ENCODE measurements at regions not wholly inside any gene's neighbourhood (a gene's known extent, or its start where the extent isn't known, plus 50 kb on each side); places are given as distances from the start of the nearest gene placed in this dataset.

DNA sequence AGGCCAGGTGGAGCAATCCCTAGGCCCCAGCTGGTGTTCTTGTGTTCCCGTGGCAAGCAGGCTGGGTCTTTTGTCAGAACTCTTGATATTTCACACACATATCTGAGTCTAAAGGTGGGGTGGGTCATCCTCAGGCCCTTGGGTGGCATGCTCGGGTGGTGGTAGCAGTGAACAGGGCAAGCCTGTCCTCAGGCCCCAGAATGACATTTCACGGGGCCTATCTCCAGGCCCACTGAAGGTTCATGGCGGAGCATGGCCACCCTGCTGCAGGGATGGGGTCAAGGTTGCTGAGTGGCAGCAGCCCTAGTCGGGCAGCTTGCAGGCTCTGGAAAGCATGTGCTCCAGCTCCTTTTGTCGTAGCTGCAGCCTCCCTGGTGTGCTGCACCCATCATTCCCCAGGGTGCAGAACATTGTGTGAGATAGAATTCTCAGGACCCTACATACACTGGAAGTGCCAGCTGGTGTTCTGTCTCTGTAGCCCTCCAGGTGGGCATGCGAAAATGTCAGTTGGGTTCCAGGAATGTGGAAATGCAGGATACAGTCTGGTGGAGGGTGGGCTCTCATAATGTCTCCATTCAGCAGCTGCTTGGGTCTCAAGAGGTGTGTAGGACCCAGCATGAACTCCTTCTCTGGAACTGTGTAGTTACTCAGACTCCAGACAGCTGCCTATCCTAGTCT lies 1571.8 kb downstream of the STIM2 start:
- TF ChIP-seq, protein P1, sequence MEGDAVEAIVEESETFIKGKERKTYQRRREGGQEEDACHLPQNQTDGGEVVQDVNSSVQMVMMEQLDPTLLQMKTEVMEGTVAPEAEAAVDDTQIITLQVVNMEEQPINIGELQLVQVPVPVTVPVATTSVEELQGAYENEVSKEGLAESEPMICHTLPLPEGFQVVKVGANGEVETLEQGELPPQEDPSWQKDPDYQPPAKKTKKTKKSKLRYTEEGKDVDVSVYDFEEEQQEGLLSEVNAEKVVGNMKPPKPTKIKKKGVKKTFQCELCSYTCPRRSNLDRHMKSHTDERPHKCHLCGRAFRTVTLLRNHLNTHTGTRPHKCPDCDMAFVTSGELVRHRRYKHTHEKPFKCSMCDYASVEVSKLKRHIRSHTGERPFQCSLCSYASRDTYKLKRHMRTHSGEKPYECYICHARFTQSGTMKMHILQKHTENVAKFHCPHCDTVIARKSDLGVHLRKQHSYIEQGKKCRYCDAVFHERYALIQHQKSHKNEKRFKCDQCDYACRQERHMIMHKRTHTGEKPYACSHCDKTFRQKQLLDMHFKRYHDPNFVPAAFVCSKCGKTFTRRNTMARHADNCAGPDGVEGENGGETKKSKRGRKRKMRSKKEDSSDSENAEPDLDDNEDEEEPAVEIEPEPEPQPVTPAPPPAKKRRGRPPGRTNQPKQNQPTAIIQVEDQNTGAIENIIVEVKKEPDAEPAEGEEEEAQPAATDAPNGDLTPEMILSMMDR (conservative IDR thresholded peaks at IDR 0.05; ENCODE audit: low read depth, low read length), result no peak
- H3K4me3 ChIP-seq (ENCODE audit: low read depth, low read length), result no peak overlapping the region
- no peak for DNase-seq (ENCODE audit: low read depth)

DNA sequence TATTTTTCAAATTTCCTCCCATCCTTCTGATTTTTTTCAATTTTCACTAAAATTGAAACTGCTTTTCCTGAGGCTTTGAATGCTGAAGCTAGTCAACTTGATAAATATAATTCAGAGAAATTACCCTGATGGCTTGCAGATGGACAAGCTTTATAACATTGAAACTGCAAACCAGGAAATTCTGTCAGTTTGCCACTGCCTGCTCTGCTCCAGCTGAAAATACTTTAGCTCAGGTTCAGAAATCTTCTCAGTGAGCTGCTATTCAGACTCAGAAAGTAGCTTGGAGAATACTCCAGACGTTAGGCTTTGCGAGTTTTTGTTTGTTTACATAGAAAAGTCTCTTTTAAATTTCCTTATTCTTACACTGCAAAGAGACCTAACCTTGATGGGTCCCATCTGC lies 1574.7 kb downstream of the STIM2 start:
- no peak for DNase-seq (ENCODE audit: low read depth)
- TF ChIP-seq, protein P1 (conservative IDR thresholded peaks at IDR 0.05; ENCODE audit: low read depth, low read length), result no peak
- no peak overlapping the region for H3K4me3 ChIP-seq (ENCODE audit: low read depth, low read length)

DNA sequence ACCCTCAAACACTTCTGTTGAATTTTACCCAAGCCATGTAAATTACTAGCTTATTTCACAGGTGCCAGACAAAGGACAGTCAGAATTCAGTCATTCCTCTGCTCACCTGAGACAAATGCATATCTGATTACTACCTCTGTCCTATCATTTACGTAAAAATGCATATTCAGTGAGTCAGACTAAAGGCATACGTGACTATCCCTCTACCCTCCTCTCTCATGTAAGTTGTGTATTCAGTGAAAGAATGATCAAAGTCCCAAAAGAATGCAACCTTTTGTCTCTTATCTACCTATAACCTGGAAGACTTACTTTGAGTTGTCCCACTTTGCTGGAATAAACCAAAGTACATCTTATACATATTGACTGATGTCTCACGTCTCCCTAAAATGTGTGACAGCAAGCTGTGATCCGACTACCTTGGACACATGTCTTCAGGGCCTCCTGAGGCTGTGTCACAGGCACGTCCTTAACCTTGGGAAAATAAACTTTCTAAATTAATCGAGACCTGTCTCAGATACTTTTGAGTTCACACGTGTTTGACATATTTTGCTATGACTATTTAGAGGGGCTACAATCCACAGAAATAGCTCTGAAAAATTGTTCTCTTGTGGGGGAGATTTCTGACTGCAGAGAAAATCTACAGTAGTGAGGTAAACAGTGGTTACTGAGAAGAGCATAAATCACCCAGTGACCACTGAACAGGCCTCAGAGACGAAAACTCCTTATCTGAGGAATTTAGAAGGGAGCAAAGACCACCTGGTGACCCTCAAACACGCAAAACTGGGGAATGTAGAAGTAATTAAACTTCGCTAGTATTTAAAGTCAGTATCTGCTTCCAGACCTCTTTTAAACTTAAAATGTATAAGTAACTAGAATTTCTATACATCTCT lies 1575.8 kb downstream of the STIM2 start:
- no peak overlapping the region for H3K4me3 ChIP-seq (ENCODE audit: low read depth, low read length)
- no peak for DNase-seq (ENCODE audit: low read depth)
- TF ChIP-seq, protein P1 (conservative IDR thresholded peaks at IDR 0.05; ENCODE audit: low read depth, low read length), result no peak

DNA sequence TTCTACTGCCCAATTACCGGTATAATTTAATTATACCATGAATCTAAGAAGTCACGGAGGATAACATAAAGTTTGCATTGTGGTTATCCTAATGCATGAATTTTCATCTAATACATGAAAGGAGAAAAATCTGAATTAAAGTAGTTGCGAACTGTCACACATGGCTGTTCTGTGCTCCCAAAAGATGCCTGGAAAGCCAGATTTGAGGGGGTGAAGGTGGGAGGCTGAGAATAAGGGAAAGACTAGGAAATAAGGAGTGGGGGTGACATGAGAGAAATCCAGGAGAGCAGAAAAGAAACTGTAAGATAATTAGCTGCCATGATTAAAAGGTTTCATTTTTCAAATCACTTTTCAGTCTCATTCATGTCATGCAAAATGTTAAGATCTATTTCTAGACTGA lies 1582.7 kb downstream of the STIM2 start:
- TF ChIP-seq, protein P1 (conservative IDR thresholded peaks at IDR 0.05; ENCODE audit: low read depth, low read length), result no peak
- H3K4me3 ChIP-seq (ENCODE audit: low read depth, low read length), result no peak overlapping the region
- DNase-seq (ENCODE audit: low read depth), result no peak

DNA sequence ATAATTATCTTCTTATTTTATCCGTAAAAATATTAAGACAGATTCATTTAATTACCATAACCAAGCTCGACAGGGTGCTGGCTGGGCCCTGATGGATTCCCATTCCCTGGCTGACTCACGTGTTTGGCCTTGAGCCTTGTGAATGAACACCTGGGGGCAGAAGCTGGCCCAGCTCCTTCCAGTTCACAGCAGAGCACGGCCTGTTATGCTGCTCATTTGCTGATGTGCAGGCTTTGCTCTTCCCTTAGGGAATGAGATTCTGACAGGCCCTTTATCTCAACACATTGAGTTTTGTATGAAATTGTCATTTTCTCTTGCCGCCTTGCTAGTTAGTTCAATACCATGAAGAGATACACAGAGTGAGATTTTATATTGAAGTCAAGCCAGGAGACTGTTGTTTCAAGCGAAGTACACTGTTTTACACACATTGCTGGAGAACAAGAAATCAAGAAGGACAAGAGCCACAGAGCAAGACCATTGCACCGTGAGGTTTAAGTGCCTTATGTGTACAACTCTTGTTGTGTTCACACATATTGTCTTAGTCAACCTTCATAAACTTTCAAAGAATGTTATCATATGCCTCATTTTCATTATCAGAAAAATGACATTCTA lies 1583.3 kb downstream of the STIM2 start:
- DNase-seq (ENCODE audit: low read depth), result no peak
- TF ChIP-seq, protein P1 (conservative IDR thresholded peaks at IDR 0.05; ENCODE audit: low read depth, low read length), result no peak

DNA sequence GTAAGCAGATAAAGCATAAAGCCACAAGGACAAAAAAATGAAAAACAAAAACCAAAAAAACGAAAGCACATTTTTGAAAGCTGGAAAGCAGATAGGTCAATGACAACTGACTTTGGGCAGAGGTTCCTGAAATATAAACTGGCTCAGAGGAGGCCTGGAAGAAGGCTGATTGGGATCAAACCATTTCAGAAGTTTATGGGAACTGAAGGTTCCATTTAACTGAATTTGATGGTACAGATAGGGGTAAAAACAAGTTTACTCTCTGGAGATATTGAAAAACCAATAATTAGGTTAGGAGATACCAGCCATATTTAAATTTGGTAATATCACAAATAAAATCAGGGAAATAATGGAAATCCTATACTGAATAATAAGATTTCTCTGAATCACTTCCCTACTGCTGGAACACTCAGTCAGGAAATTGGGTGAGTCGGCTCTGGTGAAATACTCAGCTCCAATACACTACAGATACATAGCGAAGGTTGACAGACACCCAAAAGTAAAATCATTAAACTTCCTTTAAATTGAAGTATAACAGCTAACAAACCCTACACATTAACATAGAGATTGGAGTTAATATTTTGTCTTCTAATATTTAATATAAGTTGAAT lies 1584.3 kb downstream of the STIM2 start:
- H3K4me3 ChIP-seq (ENCODE audit: low read depth, low read length), result no peak overlapping the region
- TF ChIP-seq, protein P1 (conservative IDR thresholded peaks at IDR 0.05; ENCODE audit: low read depth, low read length), result no peak
- peak; percentile 14 for DNase-seq (ENCODE audit: low read depth)

More for the DNA sequence above, 1583.3 kb downstream of the STIM2 start:
- no peak overlapping the region for H3K4me3 ChIP-seq (ENCODE audit: low read depth, low read length)
